HG03280 (cell line): ENCODE measurements at regions not wholly inside any gene's neighbourhood (a gene's known extent, or its start where the extent isn't known, plus 50 kb on each side); places are given as distances from the start of the nearest gene placed in this dataset.

Experiments
- ATAC-seq: cut with Tn5 transposase; IDR thresholded peaks from one replicate; pipeline ENCODE4 v1.9.1; 2021; ENCODE audit warnings: mild to moderate bottlenecking, moderate library complexity; ENCODE audit not compliant: unreplicated experiment

- no peak for ATAC-seq
These were observed 56.8 kb upstream of the EMCN start for GRCh38 chr4:100574607-100575006.

- ATAC-seq, result peak; percentile 71
These were observed 51.4 kb upstream of the EMCN start for GRCh38 chr4:100569196-100569595.
